NCI-H1436 treated with DMSO at 0.1 percent for 48 hours (cell line): ENCODE measurements at regions not wholly inside any gene's neighbourhood (a gene's known extent, or its start where the extent isn't known, plus 50 kb on each side); places are given as distances from the start of the nearest gene placed in this dataset.
"Not testable (repeated sequence)": the region's sequence is repeated elsewhere in the genome, so short reads cannot be mapped to it uniquely, and the experiment has no call there.

Experiments
- DNase-seq: peaks from one replicate; lab custom pipeline; 2025; lab: John Stamatoyannopoulos, UW

- peak; percentile 4 for DNase-seq
Observed at GRCh38 chr18:35827275-35827902, 145.1 kb upstream of the RMP24 start.

- no peak for DNase-seq
Observed at GRCh38 chr18:35827903-35828275, 144.6 kb upstream of the RMP24 start.

GRCh38 chr18:35828591-35828990, 143.9 kb upstream of the RMP24 start:
- DNase-seq: no peak

GRCh38 chr18:35835366-35835765, 137.1 kb upstream of the RMP24 start:
- DNase-seq: no peak

GRCh38 chr18:35835833-35836232, 136.6 kb upstream of the RMP24 start:
- no peak for DNase-seq

- DNase-seq: no peak
Observed at GRCh38 chr18:35836932-35837331, 135.5 kb upstream of the RMP24 start.

GRCh38 chr18:35837922-35838496, 134.5 kb upstream of the RMP24 start:
- DNase-seq: no peak

GRCh38 chr18:35841283-35841682, 131.2 kb upstream of the RMP24 start:
- DNase-seq: no peak

GRCh38 chr18:35842536-35842935, 129.9 kb upstream of the RMP24 start:
- DNase-seq: no peak

- not testable (repeated sequence) for DNase-seq
Observed at GRCh38 chr18:35848321-35848720, 124.2 kb upstream of the RMP24 start.

- not testable (repeated sequence) for DNase-seq
Observed at GRCh38 chr18:35849241-35849640, 123.2 kb upstream of the RMP24 start.

- DNase-seq: no peak
Observed at GRCh38 chr18:35851286-35851970, 121.1 kb upstream of the RMP24 start.

GRCh38 chr18:35852786-35853185, 119.7 kb upstream of the RMP24 start:
- DNase-seq: no peak

GRCh38 chr18:35854095-35854494, 118.4 kb upstream of the RMP24 start:
- DNase-seq: no peak

- DNase-seq: no peak
Observed at GRCh38 chr18:35856178-35856577, 116.3 kb upstream of the RMP24 start.

GRCh38 chr18:35856721-35857120, 115.8 kb upstream of the RMP24 start:
- not testable (repeated sequence) for DNase-seq

- not testable (repeated sequence) for DNase-seq
Observed at GRCh38 chr18:35857581-35857980, 114.9 kb upstream of the RMP24 start.

- DNase-seq: no peak
Observed at GRCh38 chr18:35861367-35862118, 110.9 kb upstream of the RMP24 start.

GRCh38 chr18:35862119-35862640, 110.3 kb upstream of the RMP24 start:
- no peak for DNase-seq

- no peak for DNase-seq
Observed at GRCh38 chr18:35864916-35865315, 107.6 kb upstream of the RMP24 start.

GRCh38 chr18:35868915-35869314, 103.6 kb upstream of the RMP24 start:
- no peak for DNase-seq

- DNase-seq: no peak
Observed at GRCh38 chr18:35871337-35871736, 101.1 kb upstream of the RMP24 start.

GRCh38 chr18:35875566-35875965, 96.9 kb upstream of the RMP24 start:
- DNase-seq: no peak
